ENCODE measurements at regions not wholly inside any gene's neighbourhood (a gene's known extent, or its start where the extent isn't known, plus 50 kb on each side); places are given as distances from the start of the nearest gene placed in this dataset.
A peak's percentile ranks its signal among the peaks of the same experiment; 100 is the strongest.

DNA sequence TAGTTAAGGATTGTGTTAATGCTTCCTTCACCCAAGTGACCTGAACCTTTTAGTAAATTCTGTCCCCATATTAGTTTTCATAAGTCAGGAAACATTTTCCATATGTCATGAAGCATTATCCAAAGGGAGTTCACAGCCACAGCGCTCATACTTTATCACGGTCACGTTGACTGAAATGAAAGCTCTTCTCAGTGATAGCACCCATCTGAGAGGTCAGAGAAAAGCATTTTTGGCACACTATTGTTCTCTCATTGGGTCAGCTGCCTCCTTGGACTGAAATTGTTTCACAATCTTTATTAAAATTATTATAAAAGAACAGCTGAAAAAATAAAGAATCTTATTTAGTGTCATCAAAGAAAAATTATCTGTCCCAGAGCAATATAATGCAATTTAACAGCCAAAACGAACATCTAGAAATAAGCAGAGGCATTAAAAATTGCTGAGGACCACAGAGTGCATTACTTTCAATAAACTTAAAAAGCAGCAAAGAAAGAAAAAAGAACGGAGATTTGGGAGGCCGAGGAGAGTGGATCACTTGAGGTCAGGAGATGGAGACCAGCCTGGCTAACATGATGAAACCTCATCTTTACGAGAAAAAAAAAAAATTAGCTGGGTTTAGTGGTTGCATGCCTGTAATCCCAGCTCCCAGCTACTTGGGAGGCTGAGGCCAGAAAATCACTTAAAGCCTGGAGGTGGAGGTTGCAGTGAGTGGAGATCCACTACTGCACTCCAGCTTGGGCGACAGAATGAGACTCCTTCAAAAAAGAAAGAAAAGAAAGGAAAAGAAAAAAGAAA lies 680.8 kb upstream of the FAM241A start:
- no peak for TF ChIP-seq POLR2A (IDR thresholded peaks at IDR 0.05)
- TF ChIP-seq, protein P1, sequence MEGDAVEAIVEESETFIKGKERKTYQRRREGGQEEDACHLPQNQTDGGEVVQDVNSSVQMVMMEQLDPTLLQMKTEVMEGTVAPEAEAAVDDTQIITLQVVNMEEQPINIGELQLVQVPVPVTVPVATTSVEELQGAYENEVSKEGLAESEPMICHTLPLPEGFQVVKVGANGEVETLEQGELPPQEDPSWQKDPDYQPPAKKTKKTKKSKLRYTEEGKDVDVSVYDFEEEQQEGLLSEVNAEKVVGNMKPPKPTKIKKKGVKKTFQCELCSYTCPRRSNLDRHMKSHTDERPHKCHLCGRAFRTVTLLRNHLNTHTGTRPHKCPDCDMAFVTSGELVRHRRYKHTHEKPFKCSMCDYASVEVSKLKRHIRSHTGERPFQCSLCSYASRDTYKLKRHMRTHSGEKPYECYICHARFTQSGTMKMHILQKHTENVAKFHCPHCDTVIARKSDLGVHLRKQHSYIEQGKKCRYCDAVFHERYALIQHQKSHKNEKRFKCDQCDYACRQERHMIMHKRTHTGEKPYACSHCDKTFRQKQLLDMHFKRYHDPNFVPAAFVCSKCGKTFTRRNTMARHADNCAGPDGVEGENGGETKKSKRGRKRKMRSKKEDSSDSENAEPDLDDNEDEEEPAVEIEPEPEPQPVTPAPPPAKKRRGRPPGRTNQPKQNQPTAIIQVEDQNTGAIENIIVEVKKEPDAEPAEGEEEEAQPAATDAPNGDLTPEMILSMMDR (IDR thresholded peaks at IDR 0.05 in 4 of 5, conservative IDR thresholded peaks at IDR 0.05 in 1 of 5), result no peak
- DNase-seq, result no peak
- ATAC-seq, result no peak
- Histone ChIP-seq H3K4me3 (no peak overlapping the region), H3K36me3 (no peaks in the 10 kb centered on the region), H3K9me3 (no peaks in the 10 kb centered on the region), H3K27ac (no peak overlapping the region), H3K4me1 (no peaks in the 10 kb centered on the region), H3K27me3 (no peaks in the 10 kb centered on the region)
- intact Hi-C loops (cut with DNase I; ENCODE audit: low total_unique reads), result no loop called here
- in situ Hi-C loops (cut with MboI; ENCODE audit: low sequenced_read_pairs in 4 of 4), result no loop called here

- Histone ChIP-seq H3K27ac (no peak overlapping the region), H3K4me3 (no peak overlapping the region), H3K9me3 (no peaks in the 10 kb centered on the region), H3K36me3 (no peaks in the 10 kb centered on the region), H3K4me1 (no peaks in the 10 kb centered on the region), H3K27me3 (no peaks in the 10 kb centered on the region)
- in situ Hi-C loops (cut with MboI; ENCODE audit: low sequenced_read_pairs in 4 of 4), result no loop called here
- no peak for DNase-seq
- TF ChIP-seq, protein P1 (IDR thresholded peaks at IDR 0.05 in 4 of 5, conservative IDR thresholded peaks at IDR 0.05 in 1 of 5), result no peak
- TF ChIP-seq POLR2A (IDR thresholded peaks at IDR 0.05), result no peak
- ATAC-seq, result no peak
- intact Hi-C loops (cut with DNase I; ENCODE audit: low total_unique reads), result no loop called here
These were observed 678.2 kb upstream of the FAM241A start for GRCh38 chr4:111466811-111467604.

DNA sequence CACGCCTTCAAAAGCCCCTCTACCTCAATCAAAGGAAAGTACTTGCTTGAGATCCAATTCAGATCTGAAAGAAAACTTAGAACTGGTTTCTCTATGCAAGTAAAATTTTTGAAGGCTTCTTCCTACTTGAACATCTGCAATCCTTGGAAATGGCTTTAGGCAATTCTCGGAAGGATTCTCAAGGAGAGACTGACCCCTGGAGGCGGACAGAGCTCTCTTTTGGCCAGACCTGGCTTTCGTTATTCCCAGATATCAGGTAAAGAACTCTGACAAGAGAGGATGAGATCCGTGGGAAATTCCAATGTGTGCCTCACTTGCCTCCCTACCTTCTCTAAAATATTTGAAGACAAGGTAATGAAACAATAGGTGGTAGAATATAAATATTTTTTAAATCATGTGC lies 670.3 kb upstream of the FAM241A start:
- Histone ChIP-seq H3K36me3 (no peaks in the 10 kb centered on the region), H3K4me3 (no peak overlapping the region), H3K9me3 (no peaks in the 10 kb centered on the region), H3K27ac (no peak overlapping the region), H3K4me1 (no peaks in the 10 kb centered on the region), H3K27me3 (no peaks in the 10 kb centered on the region)
- intact Hi-C loops (cut with DNase I; ENCODE audit: low total_unique reads), result no loop called here
- no peak for ATAC-seq
- TF ChIP-seq, protein P1 (IDR thresholded peaks at IDR 0.05 in 4 of 5, conservative IDR thresholded peaks at IDR 0.05 in 1 of 5), result peak in 3 of 5 experiments; percentile 18 to 49 (median 37)
- no peak for TF ChIP-seq POLR2A (IDR thresholded peaks at IDR 0.05)
- in situ Hi-C loops (cut with MboI; ENCODE audit: low sequenced_read_pairs in 4 of 4), result no loop called here
- no peak for DNase-seq

- intact Hi-C loops (cut with DNase I; ENCODE audit: low total_unique reads), result no loop called here
- DNase-seq (no peak), ATAC-seq (no peak)
- H3K4me3 ChIP-seq, result no peak overlapping the region
- in situ Hi-C loops (cut with MboI; ENCODE audit: low sequenced_read_pairs in 4 of 4), result no loop called here
- no peaks in the 10 kb centered on the region for H3K27me3 ChIP-seq
- TF ChIP-seq, protein P1 (IDR thresholded peaks at IDR 0.05 in 4 of 5, conservative IDR thresholded peaks at IDR 0.05 in 1 of 5), result no peak
- TF ChIP-seq POLR2A (IDR thresholded peaks at IDR 0.05), result no peak
- H3K36me3 ChIP-seq, result no peaks in the 10 kb centered on the region
- H3K4me1 ChIP-seq, result no peaks in the 10 kb centered on the region
- no peak overlapping the region for H3K27ac ChIP-seq
- no peaks in the 10 kb centered on the region for H3K9me3 ChIP-seq
These were observed 669.6 kb upstream of the FAM241A start for GRCh38 chr4:111475666-111476065.
